Calu3 (cell line): ENCODE measurements at regions not wholly inside any gene's neighbourhood (a gene's known extent, or its start where the extent isn't known, plus 50 kb on each side); places are given as distances from the start of the nearest gene placed in this dataset.

Source experiments
- BruUV-seq: library from RNA; stranded (reverse); fragments of 400-500 nt; replicated peaks from 2 replicates; lab custom pipeline; 2021; lab: Mats Ljungman, UMichigan
- CTCF ChIA-PET: fragments of 300-600 bp; sonication (Branson Sonifier 250); formaldehyde crosslinking; loops from one replicate; lab custom pipeline; 2022; ENCODE audit warnings: antibody characterized with exemption; lab: Charles Lee
- DNase-seq: peaks from one replicate; pipeline ENCODE4 v3.0.0; 2022
- H3K27ac Mint-ChIP-seq: one replicate; pipeline ENCODE4 v1.8.0; 2022; ENCODE audit warnings: mixed read lengths; ENCODE audit not compliant: unreplicated experiment
- H3K27me3 Mint-ChIP-seq: one replicate; pipeline ENCODE4 v1.8.0; 2022; ENCODE audit warnings: mixed read lengths; ENCODE audit not compliant: unreplicated experiment
- H3K36me3 Mint-ChIP-seq: one replicate; pipeline ENCODE4 v1.8.0; 2022; ENCODE audit warnings: mild to moderate bottlenecking, moderate library complexity, mixed read lengths; ENCODE audit not compliant: insufficient read depth, unreplicated experiment
- H3K4me1 Mint-ChIP-seq: one replicate; pipeline ENCODE4 v1.8.0; 2022; ENCODE audit warnings: mild to moderate bottlenecking, low read depth, mixed read lengths; ENCODE audit not compliant: unreplicated experiment
- H3K4me3 Mint-ChIP-seq: one replicate; pipeline ENCODE4 v1.8.0; 2022; ENCODE audit warnings: mild to moderate bottlenecking, low read depth, moderate library complexity, mixed read lengths; ENCODE audit not compliant: unreplicated experiment
- H3K9me3 Mint-ChIP-seq: one replicate; pipeline ENCODE4 v1.8.0; 2022; ENCODE audit warnings: low read depth, mixed read lengths; ENCODE audit not compliant: unreplicated experiment
- intact Hi-C: fragments of 100-400 bp; cut with micrococcal nuclease; formaldehyde crosslinking; loops from one replicate; pipeline ENCODE4 v1.10.0; 2022; ENCODE audit not compliant: unreplicated experiment
- TF ChIP-seq, protein P1 (sequence below): fragments of 200-600 bp; IDR thresholded peaks from one replicate; pipeline ENCODE4 v1.8.0; 2022; ENCODE audit warnings: antibody characterized with exemption; ENCODE audit not compliant: unreplicated experiment

GRCh38 chr5:173746047-173746646, 129.7 kb upstream of the BOD1 start:
- Mint-ChIP-seq H3K4me3 (peak overlapping the region; percentile 0), H3K9me3 (no peaks in the 10 kb centered on the region), H3K27me3 (no peaks in the 10 kb centered on the region), H3K4me1 (peaks cover 21% of the 10 kb centered on the region), H3K27ac (peak overlapping the region; percentile 63), H3K36me3 (no peaks in the 10 kb centered on the region)
- CTCF ChIA-PET, result interaction anchor here (0.6 to 0.8 kb wide), 2 partner anchors 11 to 18 kb away, joined by 3 read pairs; no protein-coding TSS in a partner anchor
- intact Hi-C loops, result no loop called here
- TF ChIP-seq, protein P1, sequence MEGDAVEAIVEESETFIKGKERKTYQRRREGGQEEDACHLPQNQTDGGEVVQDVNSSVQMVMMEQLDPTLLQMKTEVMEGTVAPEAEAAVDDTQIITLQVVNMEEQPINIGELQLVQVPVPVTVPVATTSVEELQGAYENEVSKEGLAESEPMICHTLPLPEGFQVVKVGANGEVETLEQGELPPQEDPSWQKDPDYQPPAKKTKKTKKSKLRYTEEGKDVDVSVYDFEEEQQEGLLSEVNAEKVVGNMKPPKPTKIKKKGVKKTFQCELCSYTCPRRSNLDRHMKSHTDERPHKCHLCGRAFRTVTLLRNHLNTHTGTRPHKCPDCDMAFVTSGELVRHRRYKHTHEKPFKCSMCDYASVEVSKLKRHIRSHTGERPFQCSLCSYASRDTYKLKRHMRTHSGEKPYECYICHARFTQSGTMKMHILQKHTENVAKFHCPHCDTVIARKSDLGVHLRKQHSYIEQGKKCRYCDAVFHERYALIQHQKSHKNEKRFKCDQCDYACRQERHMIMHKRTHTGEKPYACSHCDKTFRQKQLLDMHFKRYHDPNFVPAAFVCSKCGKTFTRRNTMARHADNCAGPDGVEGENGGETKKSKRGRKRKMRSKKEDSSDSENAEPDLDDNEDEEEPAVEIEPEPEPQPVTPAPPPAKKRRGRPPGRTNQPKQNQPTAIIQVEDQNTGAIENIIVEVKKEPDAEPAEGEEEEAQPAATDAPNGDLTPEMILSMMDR, result no peak
- BruUV-seq, result no TSS peak
- peak; percentile 41 for DNase-seq

DNA sequence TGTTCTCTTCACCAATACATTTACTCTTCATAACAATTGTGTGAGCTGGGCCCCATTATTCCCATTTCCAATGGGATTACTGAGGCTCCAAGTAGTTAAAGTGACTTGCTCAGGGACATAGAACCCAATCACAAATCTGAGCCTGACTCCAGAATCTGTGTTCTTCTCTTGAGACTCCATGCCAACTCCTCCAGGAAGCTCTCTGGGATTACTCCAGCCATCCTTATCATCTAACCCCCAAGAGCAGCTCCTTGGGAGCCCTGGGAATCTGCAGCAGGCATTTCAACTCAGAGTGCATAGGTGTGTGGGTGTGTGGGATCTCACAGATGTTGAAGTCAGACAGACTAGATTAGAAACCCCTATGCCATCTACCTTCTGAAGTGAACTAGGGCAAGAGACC, 131.4 kb upstream of the BOD1 start:
- peaks cover 21% of the 10 kb centered on the region for H3K4me1 Mint-ChIP-seq
- no TSS peak for BruUV-seq
- CTCF ChIA-PET, result no interaction called here
- intact Hi-C loops, result no loop called here
- H3K4me3 Mint-ChIP-seq, result no peak overlapping the region
- no peak for DNase-seq
- no peaks in the 10 kb centered on the region for H3K27me3 Mint-ChIP-seq
- H3K9me3 Mint-ChIP-seq, result no peaks in the 10 kb centered on the region
- H3K36me3 Mint-ChIP-seq, result no peaks in the 10 kb centered on the region
- peak overlapping the region; percentile 36 for H3K27ac Mint-ChIP-seq
- TF ChIP-seq, protein P1, result no peak

DNA sequence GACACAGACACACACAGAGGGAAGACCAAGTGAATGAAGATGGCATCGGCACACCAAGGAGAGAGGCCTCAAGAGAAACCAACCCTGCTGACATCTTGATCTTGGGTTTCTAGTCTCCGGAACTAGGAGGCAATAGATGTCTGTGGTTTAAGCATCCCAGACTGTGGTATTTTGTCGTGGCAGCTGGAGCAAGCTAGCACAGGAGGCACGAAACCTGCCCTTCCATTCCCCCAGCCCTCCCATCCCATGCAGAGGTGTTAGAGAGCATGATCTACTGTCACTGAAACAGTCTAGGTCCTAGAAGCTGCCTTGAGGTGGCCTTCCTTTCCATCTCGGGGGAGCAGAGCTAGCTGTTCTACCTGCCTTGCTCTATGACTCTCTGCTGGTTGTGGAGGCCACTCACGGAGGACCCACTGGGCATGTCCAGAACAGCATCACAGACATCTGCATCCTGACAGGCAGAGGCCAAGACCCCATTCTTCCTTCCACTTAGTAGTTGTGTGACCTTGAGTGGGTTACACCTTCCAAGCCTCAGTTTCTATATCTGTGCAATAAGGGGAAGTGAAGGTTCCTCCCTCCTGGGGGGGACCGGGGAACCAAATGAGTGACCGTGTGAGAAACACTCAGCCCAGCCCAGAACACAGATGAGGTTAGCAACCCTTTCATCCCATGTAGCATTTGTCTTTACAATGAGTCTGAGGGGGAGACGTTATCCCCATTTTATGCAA, 134.3 kb upstream of the BOD1 start:
- H3K9me3 Mint-ChIP-seq, result no peaks in the 10 kb centered on the region
- DNase-seq, result no peak
- no peak overlapping the region for H3K27ac Mint-ChIP-seq
- no TSS peak for BruUV-seq
- intact Hi-C loops, result no loop called here
- H3K4me3 Mint-ChIP-seq, result no peak overlapping the region
- TF ChIP-seq, protein P1, result no peak
- no peaks in the 10 kb centered on the region for H3K36me3 Mint-ChIP-seq
- no peaks in the 10 kb centered on the region for H3K27me3 Mint-ChIP-seq
- H3K4me1 Mint-ChIP-seq, result peaks cover 10% of the 10 kb centered on the region
- CTCF ChIA-PET, result interaction anchor here (0.6 kb wide), 1 partner anchor 59 kb away, joined by 5 read pairs; no protein-coding TSS in a partner anchor

DNA sequence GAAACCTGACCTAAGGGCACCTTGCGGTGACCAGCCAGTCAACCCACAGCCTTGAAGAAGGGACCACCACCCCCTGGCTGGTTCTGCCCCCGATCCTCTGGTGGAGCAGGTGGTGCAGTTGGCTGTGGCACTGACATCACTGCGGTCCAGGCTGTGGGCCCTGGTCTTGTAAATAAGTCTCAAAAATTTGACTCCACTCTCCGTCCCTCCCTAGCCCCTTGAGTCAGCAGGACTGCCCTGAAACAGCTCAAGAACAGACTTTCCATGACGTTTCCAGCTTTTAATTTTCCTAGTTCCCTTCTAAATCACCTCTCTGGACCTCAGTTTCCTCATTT, 134.8 kb upstream of the BOD1 start:
- intact Hi-C loops, result no loop called here
- no peak for DNase-seq
- H3K27me3 Mint-ChIP-seq, result no peaks in the 10 kb centered on the region
- H3K9me3 Mint-ChIP-seq, result no peaks in the 10 kb centered on the region
- no TSS peak for BruUV-seq
- H3K4me1 Mint-ChIP-seq, result peaks cover 4% of the 10 kb centered on the region
- TF ChIP-seq, protein P1, result no peak
- CTCF ChIA-PET, result interaction anchor here (0.6 kb wide), 2 partner anchors 59 to 812 kb away, joined by 3 to 5 read pairs; no protein-coding TSS in a partner anchor
- H3K27ac Mint-ChIP-seq, result peak overlapping the region; percentile 27
- H3K36me3 Mint-ChIP-seq, result no peaks in the 10 kb centered on the region
- no peak overlapping the region for H3K4me3 Mint-ChIP-seq
